ENCODE measurements at regions not wholly inside any gene's neighbourhood (a gene's known extent, or its start where the extent isn't known, plus 50 kb on each side); places are given as distances from the start of the nearest gene placed in this dataset.

DNA sequence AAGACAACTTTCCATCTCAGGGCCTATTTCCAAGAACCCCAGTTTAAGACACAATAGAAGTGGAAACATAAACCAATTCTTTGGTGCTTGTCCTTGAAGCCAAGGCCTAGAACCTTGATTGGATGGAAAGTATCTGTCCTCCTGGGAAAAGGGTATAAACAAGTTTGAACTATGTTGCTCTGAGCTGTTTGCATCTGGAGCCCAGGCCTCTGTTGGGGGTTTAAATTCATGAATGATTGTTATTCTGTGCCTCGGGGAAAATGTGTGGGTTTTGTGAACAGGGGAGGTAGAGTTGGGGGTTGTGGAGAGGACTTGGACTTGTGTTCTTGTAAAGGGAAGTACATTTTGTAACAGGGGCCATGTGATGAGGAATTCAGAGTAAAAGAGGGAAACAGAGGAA is 406.1 kb downstream of the SLC4A3 start:
- Histone ChIP-seq H3K9me3 (no peaks in the 10 kb centered on the region), H3K27me3 (no peaks in the 10 kb centered on the region), H3K4me1 (no peaks in the 10 kb centered on the region), H3K36me3 (no peaks in the 10 kb centered on the region), H3K4me3 (no peak overlapping the region), H3K27ac (no peak overlapping the region)
- 58 to 84% (median 73%) methylated on average over 1 of the region's 1 CpG for WGBS, 5 donors
- intact Hi-C loops (cut with DNase I; ENCODE audit: low total_unique reads), result no loop called here
- no peak for TF ChIP-seq POLR2A (IDR thresholded peaks at IDR 0.05)
- TF ChIP-seq EP300 (IDR thresholded peaks at IDR 0.05), result no peak
- no peak for TF ChIP-seq POLR2AphosphoS5 (IDR thresholded peaks at IDR 0.05)
- no peak for TF ChIP-seq CTCF (IDR thresholded peaks at IDR 0.05)
- DNase-seq, result no peak

- no peaks in the 10 kb centered on the region for H3K4me1 ChIP-seq
- H3K27ac ChIP-seq, result no peak overlapping the region
- intact Hi-C loops (cut with DNase I; ENCODE audit: low total_unique reads), result no loop called here
- H3K9me3 ChIP-seq, result no peaks in the 10 kb centered on the region
- TF ChIP-seq POLR2A (IDR thresholded peaks at IDR 0.05), result no peak
- no peak for TF ChIP-seq CTCF (IDR thresholded peaks at IDR 0.05)
- TF ChIP-seq POLR2AphosphoS5 (IDR thresholded peaks at IDR 0.05), result no peak
- TF ChIP-seq EP300 (IDR thresholded peaks at IDR 0.05), result no peak
- H3K27me3 ChIP-seq, result no peaks in the 10 kb centered on the region
- no peaks in the 10 kb centered on the region for H3K36me3 ChIP-seq
- no peak for DNase-seq
- no peak overlapping the region for H3K4me3 ChIP-seq
Observed at GRCh38 chr2:220034426-220035130, 407.1 kb downstream of the SLC4A3 start.

- Histone ChIP-seq H3K9me3 (no peaks in the 10 kb centered on the region), H3K4me1 (no peaks in the 10 kb centered on the region), H3K4me3 (no peak overlapping the region), H3K36me3 (no peaks in the 10 kb centered on the region), H3K27ac (no peak overlapping the region), H3K27me3 (peaks cover 0 to 6% (median 0%) of the 10 kb centered on the region in 3 donors)
- no peak for DNase-seq
- intact Hi-C loops (cut with DNase I; ENCODE audit: low total_unique reads), result no loop called here
- no peak for TF ChIP-seq EP300 (IDR thresholded peaks at IDR 0.05)
- no peak for TF ChIP-seq POLR2A (IDR thresholded peaks at IDR 0.05)
- no peak for TF ChIP-seq POLR2AphosphoS5 (IDR thresholded peaks at IDR 0.05)
- no peak for TF ChIP-seq CTCF (IDR thresholded peaks at IDR 0.05)
Observed at GRCh38 chr2:220036431-220036830, 409.0 kb downstream of the SLC4A3 start.

- peaks cover 0 to 6% (median 0%) of the 10 kb centered on the region in 3 donors for H3K27me3 ChIP-seq
- no peaks in the 10 kb centered on the region for H3K9me3 ChIP-seq
- H3K4me3 ChIP-seq, result no peak overlapping the region
- no peak overlapping the region for H3K27ac ChIP-seq
- H3K36me3 ChIP-seq, result no peaks in the 10 kb centered on the region
- intact Hi-C loops (cut with DNase I; ENCODE audit: low total_unique reads), result no loop called here
- 92 to 96% (median 94%) methylated on average over 5 of the region's 5 CpGs for WGBS, 5 donors
- H3K4me1 ChIP-seq, result no peaks in the 10 kb centered on the region
- TF ChIP-seq POLR2A (IDR thresholded peaks at IDR 0.05), result no peak
- no peak for TF ChIP-seq EP300 (IDR thresholded peaks at IDR 0.05)
- no peak for TF ChIP-seq CTCF (IDR thresholded peaks at IDR 0.05)
- no peak for TF ChIP-seq POLR2AphosphoS5 (IDR thresholded peaks at IDR 0.05)
- no peak for DNase-seq
Observed at GRCh38 chr2:220040346-220040745, 412.9 kb downstream of the SLC4A3 start.
